Astrocyte (in vitro differentiated cells and primary cell): ENCODE measurements at regions not wholly inside any gene's neighbourhood (a gene's known extent, or its start where the extent isn't known, plus 50 kb on each side); places are given as distances from the start of the nearest gene placed in this dataset.
A peak's percentile ranks its signal among the peaks of the same experiment; 100 is the strongest.

ENCODE experiments used
- DNase-seq: peaks from one replicate; pipeline ENCODE4 v3.0.0-alpha.2; 2010; ENCODE audit warnings: low read depth
- FAIRE-seq: peaks from 2 replicates; lab custom pipeline; 2011; peaks lifted over from hg19 to GRCh38; lab: Jason Lieb, UNC
- H2AFZ ChIP-seq: 2 replicates; pipeline ENCODE4 v1.6.0; 2012; ENCODE audit warnings: low read depth, low read length, inconsistent platforms
- H3K27ac ChIP-seq: 2 replicates; pipeline ENCODE4 v1.5.1; 2011; ENCODE audit warnings: low read depth, low read length, inconsistent platforms
- H3K27me3 ChIP-seq: 2 replicates; pipeline ENCODE4 v1.6.0; 2011; ENCODE audit warnings: low read length, inconsistent platforms; ENCODE audit not compliant: insufficient read depth
- H3K36me3 ChIP-seq: 2 replicates; pipeline ENCODE4 v1.5.1; 2011; ENCODE audit warnings: low read length, inconsistent platforms; ENCODE audit not compliant: insufficient read depth
- H3K4me1 ChIP-seq: 2 replicates; pipeline ENCODE4 v1.5.1; 2011; ENCODE audit warnings: low read length, inconsistent platforms; ENCODE audit not compliant: insufficient read depth
- H3K4me2 ChIP-seq: 2 replicates; pipeline ENCODE4 v1.6.0; 2012; ENCODE audit warnings: low read length, inconsistent platforms
- H3K4me3 ChIP-seq: 2 replicates; pipeline ENCODE4 v1.5.1; 2011; ENCODE audit warnings: low read depth, mild to moderate bottlenecking, low read length, inconsistent platforms; ENCODE audit not compliant: insufficient read depth
- H3K79me2 ChIP-seq: 2 replicates; pipeline ENCODE4 v1.6.0; 2012; ENCODE audit warnings: mild to moderate bottlenecking, low read length, inconsistent platforms; ENCODE audit not compliant: insufficient read depth
- H3K9ac ChIP-seq: 2 replicates; pipeline ENCODE4 v1.6.0; 2012; ENCODE audit warnings: mild to moderate bottlenecking, low read length, inconsistent platforms
- H3K9me3 ChIP-seq: 2 replicates; pipeline ENCODE4 v1.5.1; 2012; ENCODE audit warnings: low read depth, mild to moderate bottlenecking, low read length, inconsistent platforms; ENCODE audit not compliant: insufficient read depth
- H4K20me1 ChIP-seq: 2 replicates; pipeline ENCODE4 v1.6.0; 2012; ENCODE audit warnings: low read length, inconsistent platforms; ENCODE audit not compliant: insufficient read depth
- H3K27ac Mint-ChIP-seq: one replicate; pipeline ENCODE4 v1.8.0; 2021; ENCODE audit warnings: mild to moderate bottlenecking, mixed read lengths; ENCODE audit not compliant: unreplicated experiment
- H3K27me3 Mint-ChIP-seq: one replicate; pipeline ENCODE4 v1.8.0; 2021; ENCODE audit warnings: low read depth, mixed read lengths; ENCODE audit not compliant: unreplicated experiment
- H3K36me3 Mint-ChIP-seq: one replicate; pipeline ENCODE4 v1.8.0; 2021; ENCODE audit warnings: low read depth, mixed read lengths; ENCODE audit not compliant: unreplicated experiment
- H3K4me1 Mint-ChIP-seq: one replicate; pipeline ENCODE4 v1.8.0; 2021; ENCODE audit warnings: low read depth, mixed read lengths; ENCODE audit not compliant: unreplicated experiment
- H3K4me3 Mint-ChIP-seq: one replicate; pipeline ENCODE4 v1.8.0; 2021; ENCODE audit warnings: mild to moderate bottlenecking, moderate library complexity, mixed read lengths; ENCODE audit not compliant: unreplicated experiment
- H3K9me3 Mint-ChIP-seq: one replicate; pipeline ENCODE4 v1.8.0; 2021; ENCODE audit warnings: mild to moderate bottlenecking, mixed read lengths; ENCODE audit not compliant: unreplicated experiment
- CTCF ChIP-seq: IDR thresholded peaks from 2 replicates; pipeline ENCODE4 v1.5.1; 2011; ENCODE audit warnings: low read depth, mild to moderate bottlenecking, inconsistent platforms, low read length, moderate library complexity; ENCODE audit not compliant: insufficient read depth
- EZH2 ChIP-seq: IDR thresholded peaks from 2 replicates; pipeline ENCODE4 v1.6.1; 2012; ENCODE audit warnings: mild to moderate bottlenecking, low read length, inconsistent platforms; ENCODE audit not compliant: insufficient read depth

DNA sequence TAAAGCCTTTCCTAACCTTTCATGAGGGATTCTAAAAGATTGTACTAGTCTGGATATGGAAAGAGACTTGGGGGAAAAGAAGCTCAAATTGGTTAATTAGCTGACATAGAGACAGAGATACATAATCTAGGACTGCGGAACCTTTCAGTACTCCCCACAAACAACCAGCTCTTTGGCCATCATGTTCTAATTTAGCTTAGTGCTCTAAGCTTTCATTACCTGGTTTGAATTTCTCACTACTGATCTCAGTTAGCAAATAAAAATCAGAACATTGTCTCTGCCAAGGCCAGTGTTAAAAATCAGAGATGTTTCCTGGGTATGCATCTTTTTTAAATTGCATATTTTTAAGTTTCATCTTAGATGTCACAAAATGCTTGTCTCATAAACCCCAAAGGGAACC lies 254.4 kb downstream of the GLUD2 start:
- Histone ChIP-seq H3K4me2 (no peak overlapping the region), H3K79me2 (no peaks in the 10 kb centered on the region), H3K9me3 (no peaks in the 10 kb centered on the region), H3K9ac (no peak overlapping the region), H2AFZ (no peak overlapping the region), H3K36me3 (no peaks in the 10 kb centered on the region), H3K4me1 (no peaks in the 10 kb centered on the region), H3K4me3 (no peak overlapping the region), H4K20me1 (no peaks in the 10 kb centered on the region), H3K27ac (no peak overlapping the region), H3K27me3 (no peaks in the 10 kb centered on the region)
- H3K4me3 Mint-ChIP-seq = no peak overlapping the region
- H3K27me3 Mint-ChIP-seq = no peaks in the 10 kb centered on the region
- DNase-seq (no peak), FAIRE-seq (peak; percentile 70)
- H3K9me3 Mint-ChIP-seq = no peaks in the 10 kb centered on the region
- TF ChIP-seq EZH2 = no peak
- TF ChIP-seq CTCF = no peak
- H3K4me1 Mint-ChIP-seq = no peaks in the 10 kb centered on the region
- no peak overlapping the region for H3K27ac Mint-ChIP-seq
- no peaks in the 10 kb centered on the region for H3K36me3 Mint-ChIP-seq

DNA sequence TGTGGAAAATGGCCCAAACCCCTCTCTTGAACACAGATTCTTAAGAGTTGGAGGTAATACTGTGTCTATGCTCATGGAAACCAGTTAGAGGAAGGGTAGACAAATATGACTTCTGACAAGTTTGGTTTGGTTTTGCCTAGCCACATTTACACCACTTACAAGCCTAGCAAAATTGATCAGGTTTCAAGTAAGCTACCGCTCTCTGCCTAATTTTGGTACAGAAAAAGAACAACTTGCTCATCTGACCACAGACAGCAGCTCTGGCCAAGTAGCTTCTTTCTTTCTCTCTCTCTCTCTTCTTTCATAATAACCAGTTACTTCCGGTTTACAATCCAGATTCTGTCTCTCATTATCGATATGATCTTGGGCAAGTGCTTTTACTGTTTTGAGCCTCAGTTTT lies 260.0 kb downstream of the GLUD2 start:
- H3K9me3 Mint-ChIP-seq = no peaks in the 10 kb centered on the region

More for the DNA sequence above, 260.0 kb downstream of the GLUD2 start:
- peaks cover 13% of the 10 kb centered on the region for H3K4me1 Mint-ChIP-seq
- Histone ChIP-seq H3K4me2 (no peak overlapping the region), H4K20me1 (no peaks in the 10 kb centered on the region), H3K79me2 (no peaks in the 10 kb centered on the region), H3K4me1 (no peaks in the 10 kb centered on the region), H3K36me3 (no peaks in the 10 kb centered on the region), H3K9me3 (no peaks in the 10 kb centered on the region), H2AFZ (no peak overlapping the region), H3K27me3 (no peaks in the 10 kb centered on the region), H3K9ac (no peak overlapping the region), H3K27ac (no peak overlapping the region), H3K4me3 (no peak overlapping the region)
- FAIRE-seq = peak; percentile 63
- H3K36me3 Mint-ChIP-seq = no peaks in the 10 kb centered on the region
- no peak for TF ChIP-seq CTCF
- TF ChIP-seq EZH2 = no peak
- peak; percentile 35 for DNase-seq
- H3K4me3 Mint-ChIP-seq = no peak overlapping the region
- peak overlapping the region; percentile 10 for H3K27ac Mint-ChIP-seq
- H3K27me3 Mint-ChIP-seq = no peaks in the 10 kb centered on the region
